ENCODE measurements at regions not wholly inside any gene's neighbourhood (a gene's known extent, or its start where the extent isn't known, plus 50 kb on each side); places are given as distances from the start of the nearest gene placed in this dataset.

DNA sequence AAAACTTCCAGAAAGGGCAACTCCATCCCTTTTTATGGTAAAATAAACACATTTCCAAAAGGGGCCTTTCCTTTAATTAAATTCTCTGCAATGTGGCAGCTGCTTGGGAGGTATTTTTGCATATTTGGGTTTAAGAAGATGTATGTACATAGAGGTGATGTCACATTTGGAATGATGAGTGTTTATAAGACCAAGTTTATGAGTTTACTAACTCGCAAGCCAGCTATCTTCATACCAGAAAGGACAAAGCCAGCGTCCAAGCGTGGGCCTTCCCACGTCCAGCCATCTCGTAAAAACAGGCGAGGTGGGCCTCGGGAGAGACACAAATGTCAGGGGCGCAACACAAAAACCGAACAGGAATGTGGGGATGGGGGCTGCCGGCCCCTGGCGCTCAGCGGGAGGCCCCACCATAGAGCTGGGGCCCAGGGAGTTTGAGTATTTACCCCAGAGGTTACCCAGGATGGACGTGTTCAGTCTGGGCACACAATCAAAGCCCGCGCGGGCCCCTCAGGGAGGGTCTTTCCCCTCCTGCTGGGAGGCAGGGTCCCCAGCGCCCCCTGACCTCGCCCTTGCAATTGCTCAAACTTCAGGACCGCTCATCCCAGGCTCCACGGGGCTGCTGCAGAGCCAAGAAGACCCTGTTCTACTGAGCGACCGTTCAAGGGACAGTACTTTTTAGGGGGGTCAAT is 137.3 kb downstream of the TWIST2 start:
- DNase-seq (ENCODE audit: low read depth, low spot score): no peak

- no peak for DNase-seq (ENCODE audit: low read depth, low spot score)
Observed at GRCh38 chr2:238985931-238986446, 138.1 kb downstream of the TWIST2 start.

GRCh38 chr2:238986491-238987351 is 138.8 kb downstream of the TWIST2 start:
- no peak for DNase-seq (ENCODE audit: low read depth, low spot score)

DNA sequence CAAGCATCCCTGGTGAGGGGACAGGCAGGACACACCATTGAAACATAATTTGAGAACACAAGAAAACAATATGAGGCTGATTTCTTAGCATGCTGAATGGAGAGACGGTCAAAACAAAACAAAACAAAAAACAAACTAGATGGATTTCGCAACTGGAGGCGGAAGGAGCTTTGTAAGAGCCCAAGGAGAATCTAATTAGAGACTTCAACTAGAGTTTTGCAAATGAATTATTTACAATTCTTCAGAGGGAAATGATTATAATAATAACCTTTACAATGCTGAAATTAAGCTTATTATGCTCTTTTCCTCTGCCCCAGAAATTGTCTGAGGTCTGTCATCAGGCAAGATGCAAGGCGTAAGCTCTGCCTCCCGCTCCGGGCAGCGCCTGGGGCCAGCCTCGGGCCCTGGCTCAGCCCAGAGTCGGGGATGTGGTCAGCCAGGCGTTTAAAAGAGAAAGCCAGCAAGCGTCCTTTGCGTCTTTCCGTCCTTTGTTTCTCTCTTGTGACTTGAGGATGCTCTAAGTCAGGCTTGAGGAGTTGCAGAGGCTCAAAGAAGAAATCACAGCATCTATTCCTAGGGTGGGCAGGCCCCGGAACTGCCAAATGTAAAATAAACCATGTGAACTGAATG is 139.6 kb downstream of the TWIST2 start:
- DNase-seq (ENCODE audit: low read depth, low spot score): no peak

DNA sequence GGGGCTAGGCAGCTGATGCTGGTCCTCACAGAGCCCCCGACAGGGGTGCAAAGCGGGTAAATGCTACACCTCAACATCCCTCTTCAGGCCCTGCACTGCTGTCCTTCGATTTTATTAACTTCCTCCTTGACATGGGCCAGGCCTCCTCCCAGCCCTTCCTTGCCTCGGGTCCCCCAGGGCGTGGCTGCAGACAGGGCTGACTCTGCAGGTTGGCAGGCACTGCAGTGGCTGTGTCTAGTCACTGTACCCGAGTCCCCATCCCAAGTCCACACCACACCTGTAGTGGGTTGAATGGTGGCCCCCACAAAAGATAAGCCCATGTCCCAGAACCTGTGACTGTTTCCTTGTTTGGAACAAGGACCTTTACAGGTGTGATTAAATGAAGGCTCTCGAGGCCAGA is 140.2 kb downstream of the TWIST2 start:
- no peak for DNase-seq (ENCODE audit: low read depth, low spot score)

GRCh38 chr2:238988752-238989151 is 140.9 kb downstream of the TWIST2 start:
- DNase-seq (ENCODE audit: low read depth, low spot score): no peak

GRCh38 chr2:238989484-238989883 is 141.6 kb downstream of the TWIST2 start:
- no peak for DNase-seq (ENCODE audit: low read depth, low spot score)

- DNase-seq (ENCODE audit: low read depth, low spot score): no peak
Observed at GRCh38 chr2:238994432-238994831, 146.5 kb downstream of the TWIST2 start.

DNA sequence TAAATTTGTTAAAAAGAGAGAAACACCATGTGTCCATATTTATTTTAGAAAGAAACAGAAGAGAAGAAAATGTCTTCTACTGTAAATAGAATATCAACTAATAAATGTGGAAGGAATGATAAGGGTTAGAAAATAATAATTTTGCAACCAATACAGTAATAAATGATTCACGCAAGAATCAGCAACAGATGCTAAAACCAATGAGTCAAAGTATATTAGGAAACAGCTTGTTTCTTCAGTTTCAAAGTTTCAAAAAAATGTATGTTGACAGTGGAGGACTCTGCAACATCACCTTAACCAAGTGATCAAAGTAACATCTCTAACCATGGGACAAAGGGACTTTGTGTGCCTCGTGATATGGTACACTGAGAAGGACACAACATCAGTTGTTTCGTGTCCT is 147.0 kb downstream of the TWIST2 start:
- no peak for DNase-seq (ENCODE audit: low read depth, low spot score)

DNA sequence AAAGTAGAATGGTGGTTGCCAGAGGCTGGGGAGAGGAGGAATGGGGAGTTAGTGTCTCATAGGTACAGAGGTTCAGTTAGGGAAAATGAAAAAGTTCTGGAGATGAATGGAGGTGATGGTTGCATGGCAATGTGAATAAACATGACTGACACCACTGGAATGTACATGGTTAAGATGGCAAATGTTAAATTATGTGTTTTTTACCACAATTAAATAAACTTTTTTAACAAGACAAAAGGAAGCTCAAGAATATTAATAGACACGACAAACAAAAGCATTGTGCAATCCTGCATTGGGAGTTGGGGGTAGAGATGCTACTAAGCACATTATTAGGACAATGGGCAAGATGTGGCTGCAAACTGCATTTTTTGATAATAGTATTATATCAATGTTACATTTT is 147.7 kb downstream of the TWIST2 start:
- no peak for DNase-seq (ENCODE audit: low read depth, low spot score)

GRCh38 chr2:238996331-238997136 is 148.6 kb downstream of the TWIST2 start:
- no peak for DNase-seq (ENCODE audit: low read depth, low spot score)

- DNase-seq (ENCODE audit: low read depth, low spot score): no peak
Observed at GRCh38 chr2:238997137-238997390, 149.2 kb downstream of the TWIST2 start.

- no peak for DNase-seq (ENCODE audit: low read depth, low spot score)
Observed at GRCh38 chr2:238997684-238998083, 149.8 kb downstream of the TWIST2 start.
